KMS-11 (cell line): ENCODE measurements at regions not wholly inside any gene's neighbourhood (a gene's known extent, or its start where the extent isn't known, plus 50 kb on each side); places are given as distances from the start of the nearest gene placed in this dataset.

Source experiments
- H2AFZ ChIP-seq: fragments of 200-600 bp; sonication (generic); 2 replicates; pipeline ENCODE4 v1.6.1; 2016; ENCODE audit warnings: antibody characterized with exemption, mixed run types, low read depth
- H3K27ac ChIP-seq: fragments of 200-600 bp; sonication (generic); 2 replicates; pipeline ENCODE4 v1.6.1; 2016; ENCODE audit warnings: mild to moderate bottlenecking, mixed run types
- H3K27me3 ChIP-seq: fragments of 200-600 bp; sonication (generic); 2 replicates; pipeline ENCODE4 v1.6.1; 2017; ENCODE audit warnings: mild to moderate bottlenecking, low read depth, mixed run types, moderate library complexity; ENCODE audit not compliant: insufficient read depth
- H3K36me3 ChIP-seq: fragments of 200-600 bp; sonication (generic); 2 replicates; pipeline ENCODE4 v1.6.1; 2017; ENCODE audit warnings: mild to moderate bottlenecking, mixed run types; ENCODE audit not compliant: insufficient read depth
- H3K4me1 ChIP-seq: fragments of 200-600 bp; sonication (generic); 2 replicates; pipeline ENCODE4 v1.6.1; 2016; ENCODE audit warnings: mild to moderate bottlenecking, low read depth, mixed run types; ENCODE audit not compliant: poor library complexity, severe bottlenecking
- H3K4me2 ChIP-seq: fragments of 200-600 bp; sonication (generic); 2 replicates; pipeline ENCODE4 v1.7.0; 2016; ENCODE audit warnings: mild to moderate bottlenecking, mixed run types
- H3K4me3 ChIP-seq: fragments of 200-600 bp; sonication (generic); IDR thresholded peaks from 2 replicates; pipeline ENCODE4 v1.6.1; 2017; ENCODE audit warnings: low read depth, low read length, mixed read lengths; ENCODE audit not compliant: insufficient read depth
- H3K79me2 ChIP-seq: fragments of 200-600 bp; sonication (generic); 2 replicates; pipeline ENCODE4 v1.6.1; 2016; ENCODE audit warnings: low read depth, mixed run types; ENCODE audit not compliant: insufficient read depth
- H3K9ac ChIP-seq: fragments of 200-600 bp; sonication (generic); 2 replicates; pipeline ENCODE4 v1.6.1; 2016; ENCODE audit warnings: mild to moderate bottlenecking, mixed run types
- H4K20me1 ChIP-seq: fragments of 200-600 bp; sonication (generic); 2 replicates; pipeline ENCODE4 v1.6.1; 2016; ENCODE audit warnings: mild to moderate bottlenecking, mixed run types; ENCODE audit not compliant: insufficient read depth
- TF ChIP-seq, protein P1 (sequence below): fragments of 200-600 bp; sonication (generic); conservative IDR thresholded peaks from 2 replicates; pipeline ENCODE4 v1.6.1; 2017; ENCODE audit warnings: low read depth, mild to moderate bottlenecking, antibody characterized with exemption, low read length, moderate library complexity, mixed read lengths

DNA sequence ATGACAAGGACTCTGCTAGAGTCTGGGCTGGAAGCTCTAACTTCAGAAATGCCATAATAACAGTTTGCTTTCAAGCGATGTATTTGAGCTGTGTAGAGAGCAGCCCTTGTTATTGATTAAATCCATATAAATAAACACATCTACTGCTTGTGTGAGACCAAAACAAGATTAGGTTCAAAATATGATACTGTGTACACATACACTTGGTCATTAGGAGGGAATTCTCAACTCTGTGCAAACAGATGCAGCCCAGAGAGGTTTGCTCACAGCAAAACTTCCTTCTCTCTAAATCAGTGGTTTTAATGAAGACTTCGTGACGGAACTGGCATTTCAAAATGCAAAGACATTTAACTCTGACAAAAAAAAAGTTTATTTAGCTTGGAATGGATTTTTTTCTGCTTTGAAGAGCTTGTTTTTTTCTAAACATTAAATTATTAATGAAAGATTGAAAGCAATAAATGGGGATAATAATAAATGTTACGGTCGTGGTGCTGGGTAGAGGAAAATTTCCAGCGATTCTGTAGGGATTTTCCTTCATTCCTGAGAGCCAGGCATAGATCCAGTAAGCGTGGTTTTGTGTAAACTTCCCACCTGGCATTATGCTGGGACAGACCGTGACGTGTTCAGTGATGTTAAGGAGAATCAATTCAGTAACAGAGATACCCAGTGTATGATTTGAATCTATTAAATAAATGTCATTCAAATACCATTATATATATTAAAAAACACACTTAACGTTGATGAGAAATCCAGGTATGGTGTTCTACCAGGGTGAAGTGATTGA is 213.7 kb downstream of the TEX29 start:
- Histone ChIP-seq H2AFZ (no peak overlapping the region), H3K4me3 (no peak overlapping the region), H3K27ac (no peak overlapping the region), H3K4me2 (no peak overlapping the region), H3K4me1 (no peaks in the 10 kb centered on the region), H3K36me3 (no peaks in the 10 kb centered on the region), H3K9ac (no peak overlapping the region), H3K79me2 (no peaks in the 10 kb centered on the region), H4K20me1 (no peaks in the 10 kb centered on the region), H3K27me3 (no peaks in the 10 kb centered on the region)
- TF ChIP-seq, protein P1, sequence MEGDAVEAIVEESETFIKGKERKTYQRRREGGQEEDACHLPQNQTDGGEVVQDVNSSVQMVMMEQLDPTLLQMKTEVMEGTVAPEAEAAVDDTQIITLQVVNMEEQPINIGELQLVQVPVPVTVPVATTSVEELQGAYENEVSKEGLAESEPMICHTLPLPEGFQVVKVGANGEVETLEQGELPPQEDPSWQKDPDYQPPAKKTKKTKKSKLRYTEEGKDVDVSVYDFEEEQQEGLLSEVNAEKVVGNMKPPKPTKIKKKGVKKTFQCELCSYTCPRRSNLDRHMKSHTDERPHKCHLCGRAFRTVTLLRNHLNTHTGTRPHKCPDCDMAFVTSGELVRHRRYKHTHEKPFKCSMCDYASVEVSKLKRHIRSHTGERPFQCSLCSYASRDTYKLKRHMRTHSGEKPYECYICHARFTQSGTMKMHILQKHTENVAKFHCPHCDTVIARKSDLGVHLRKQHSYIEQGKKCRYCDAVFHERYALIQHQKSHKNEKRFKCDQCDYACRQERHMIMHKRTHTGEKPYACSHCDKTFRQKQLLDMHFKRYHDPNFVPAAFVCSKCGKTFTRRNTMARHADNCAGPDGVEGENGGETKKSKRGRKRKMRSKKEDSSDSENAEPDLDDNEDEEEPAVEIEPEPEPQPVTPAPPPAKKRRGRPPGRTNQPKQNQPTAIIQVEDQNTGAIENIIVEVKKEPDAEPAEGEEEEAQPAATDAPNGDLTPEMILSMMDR: no peak

DNA sequence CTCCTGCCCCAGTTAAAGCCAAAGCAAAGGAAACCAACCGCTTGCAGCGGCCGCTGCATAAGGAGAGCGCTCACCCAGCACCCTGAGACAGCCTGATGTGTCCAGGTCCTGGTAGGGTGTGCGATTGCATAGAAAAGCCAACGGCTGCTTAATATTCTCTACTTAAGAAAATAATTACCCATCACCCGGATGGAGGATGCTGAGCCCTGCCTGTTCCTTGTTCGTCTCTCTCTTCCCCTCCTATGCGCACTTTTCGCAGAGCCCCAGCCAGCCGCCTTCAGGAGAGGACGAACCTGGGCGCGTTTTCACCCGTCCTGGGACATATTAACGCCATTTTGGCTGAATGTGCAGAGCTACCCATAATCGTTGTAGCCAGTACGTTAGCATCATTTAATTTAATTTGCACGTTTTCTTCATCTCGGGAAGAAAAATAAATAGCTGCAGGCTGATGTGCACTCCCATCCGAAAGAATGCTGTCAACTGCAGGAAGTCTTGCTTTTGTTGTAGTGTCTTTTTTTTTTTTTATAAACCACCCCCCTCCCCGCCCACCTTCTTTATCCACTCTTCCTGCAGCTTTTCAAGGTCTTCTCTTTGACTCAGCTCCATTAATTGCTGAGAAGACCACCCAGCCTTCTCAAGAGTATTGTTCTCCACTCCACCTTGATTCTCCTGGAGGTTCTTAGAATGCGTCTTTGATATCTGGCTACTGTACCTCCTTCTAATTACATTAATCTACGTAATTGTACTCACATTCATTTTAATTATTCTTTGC is 214.5 kb downstream of the TEX29 start:
- no peaks in the 10 kb centered on the region for H3K36me3 ChIP-seq
- no peaks in the 10 kb centered on the region for H3K4me1 ChIP-seq
- H3K4me2 ChIP-seq: no peak overlapping the region
- no peak overlapping the region for H3K27ac ChIP-seq
- TF ChIP-seq, protein P1: no peak
- H3K9ac ChIP-seq: no peak overlapping the region
- no peak overlapping the region for H3K4me3 ChIP-seq
- no peaks in the 10 kb centered on the region for H3K79me2 ChIP-seq
- H3K27me3 ChIP-seq: no peaks in the 10 kb centered on the region
- no peaks in the 10 kb centered on the region for H4K20me1 ChIP-seq
- no peak overlapping the region for H2AFZ ChIP-seq

DNA sequence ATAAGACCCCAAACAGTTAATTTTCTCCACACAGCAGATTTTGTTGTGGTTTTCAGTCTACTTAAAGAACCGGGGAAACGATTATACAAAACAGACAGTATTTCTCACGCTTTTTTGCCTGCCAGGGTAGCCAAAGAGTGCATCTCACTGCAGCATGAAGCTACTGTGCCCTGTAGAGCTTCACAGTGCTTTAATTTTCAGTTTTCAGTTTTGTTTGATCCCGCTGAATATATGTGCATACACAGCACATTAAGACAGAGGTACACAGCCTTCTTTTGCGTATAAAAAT is 215.0 kb downstream of the TEX29 start:
- no peak overlapping the region for H3K9ac ChIP-seq
- TF ChIP-seq, protein P1: no peak
- no peaks in the 10 kb centered on the region for H4K20me1 ChIP-seq

DNA sequence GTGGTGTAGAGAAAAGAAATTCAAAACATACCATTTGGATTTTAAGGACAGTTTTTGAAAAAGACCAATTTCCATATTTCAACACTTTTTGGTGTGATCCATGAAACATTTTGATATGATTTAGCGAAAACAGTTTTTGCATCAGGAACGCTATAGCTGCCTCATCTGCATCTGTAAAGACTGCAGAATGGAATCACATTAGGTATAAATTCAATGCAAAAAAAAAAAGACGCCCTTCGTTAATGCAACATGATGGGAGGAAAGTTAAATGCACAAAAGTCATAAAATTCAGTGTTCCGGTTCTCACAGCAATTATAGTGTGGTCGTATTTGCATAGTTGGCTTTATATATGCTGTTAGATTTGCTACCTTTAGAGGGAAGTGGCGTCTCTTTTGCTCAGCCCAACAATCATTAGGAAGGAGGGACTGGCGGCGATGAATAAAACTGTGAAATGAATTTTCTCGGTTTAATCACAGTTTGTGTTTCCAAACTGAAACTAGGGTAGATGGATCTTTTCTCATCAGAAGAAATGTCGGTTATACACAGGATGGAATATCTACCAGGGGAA is 215.7 kb downstream of the TEX29 start:
- no peaks in the 10 kb centered on the region for H3K36me3 ChIP-seq
- no peak overlapping the region for H3K9ac ChIP-seq
- H3K27ac ChIP-seq: no peak overlapping the region
- H3K4me3 ChIP-seq: no peak overlapping the region
- no peaks in the 10 kb centered on the region for H4K20me1 ChIP-seq
- no peak overlapping the region for H2AFZ ChIP-seq
- no peaks in the 10 kb centered on the region for H3K79me2 ChIP-seq
- TF ChIP-seq, protein P1: no peak
- H3K27me3 ChIP-seq: no peaks in the 10 kb centered on the region
- H3K4me1 ChIP-seq: no peaks in the 10 kb centered on the region
- no peak overlapping the region for H3K4me2 ChIP-seq

More for the DNA sequence above, 215.0 kb downstream of the TEX29 start:
- H3K36me3 ChIP-seq: no peaks in the 10 kb centered on the region
- H3K4me3 ChIP-seq: no peak overlapping the region
- no peaks in the 10 kb centered on the region for H3K27me3 ChIP-seq
- H2AFZ ChIP-seq: no peak overlapping the region
- H3K27ac ChIP-seq: no peak overlapping the region
- no peak overlapping the region for H3K4me2 ChIP-seq
- H3K4me1 ChIP-seq: no peaks in the 10 kb centered on the region
- no peaks in the 10 kb centered on the region for H3K79me2 ChIP-seq
